CD4-positive, alpha-beta T cell (primary cell): ENCODE measurements at regions not wholly inside any gene's neighbourhood (a gene's known extent, or its start where the extent isn't known, plus 50 kb on each side); places are given as distances from the start of the nearest gene placed in this dataset.
"Not testable (repeated sequence)": the region's sequence is repeated elsewhere in the genome, so short reads cannot be mapped to it uniquely, and the experiment has no call there.

Experiments used
- ATAC-seq: fragments of 200-7000 bp; cut with Tn5 transposase; one replicate; pipeline ENCODE4 v1.10.0; 2022; ENCODE audit warnings: mild to moderate bottlenecking; ENCODE audit not compliant: poor library complexity
- CTCF ChIA-PET: fragments of 350-600 bp; sonication (Branson Sonifier 250); formaldehyde crosslinking; loops from one replicate; lab custom pipeline; 2021; ENCODE audit warnings: antibody characterized with exemption, inconsistent platforms; lab: Charles Lee
- POLR2A ChIA-PET: fragments of 350-600 bp; sonication (Branson Sonifier 250); formaldehyde crosslinking; loops from one replicate; lab custom pipeline; 2021; ENCODE audit warnings: antibody characterized with exemption, inconsistent platforms; lab: Charles Lee
- DNase-seq, 14 experiments: peaks; one replicate each; pipeline ENCODE4 v3.0.0-alpha.2; 2013 to 2020; ENCODE audit warnings: mixed read lengths in 2 of 14
- H3K27ac ChIP-seq, 2 donors: one replicate each; pipeline versions ENCODE4 v1.5.1 to v1.7.0; 2013; ENCODE audit warnings: low read length in 2 of 2, low read depth in 1 of 2, mild to moderate bottlenecking in 1 of 2
- H3K27me3 ChIP-seq, 2 experiments: 1 replicate in 1 of 2; 2 replicates in 1 of 2; pipeline versions ENCODE4 v1.6.1 to v1.7.0; 2013; ENCODE audit warnings: low read length in 2 of 2, control low read depth in 1 of 2, mild to moderate bottlenecking in 1 of 2, moderate library complexity in 1 of 2; ENCODE audit not compliant: insufficient read depth in 2 of 2, control insufficient read depth in 1 of 2
- H3K36me3 ChIP-seq: one replicate; pipeline ENCODE4 v1.6.1; 2013; ENCODE audit warnings: low read length, control low read depth; ENCODE audit not compliant: insufficient read depth
- H3K4me1 ChIP-seq: one replicate; pipeline ENCODE4 v1.6.1; 2013; ENCODE audit warnings: low read length, control low read depth; ENCODE audit not compliant: insufficient read depth
- H3K4me3 ChIP-seq: one replicate; pipeline ENCODE4 v1.5.1; 2013; ENCODE audit warnings: mild to moderate bottlenecking, low read length, moderate library complexity
- H3K9me3 ChIP-seq, 2 experiments: 1 replicate in 1 of 2; 2 replicates in 1 of 2; pipeline versions ENCODE4 v1.6.1 to v1.7.0; 2013; ENCODE audit warnings: low read length in 2 of 2, mild to moderate bottlenecking in 2 of 2, control low read depth in 1 of 2, moderate library complexity in 1 of 2; ENCODE audit not compliant: control insufficient read depth in 1 of 2, insufficient read depth in 1 of 2
- H3K27ac Mint-ChIP-seq: one replicate; pipeline ENCODE4 v1.8.0; 2020; ENCODE audit warnings: mixed read lengths
- H3K27me3 Mint-ChIP-seq: one replicate; pipeline ENCODE4 v1.8.0; 2021; ENCODE audit warnings: mixed read lengths
- H3K36me3 Mint-ChIP-seq: one replicate; pipeline ENCODE4 v1.8.0; 2021; ENCODE audit warnings: low read depth, mixed read lengths
- H3K4me1 Mint-ChIP-seq: one replicate; pipeline ENCODE4 v1.8.0; 2021; ENCODE audit warnings: low read depth, mixed read lengths
- H3K4me3 Mint-ChIP-seq: one replicate; pipeline ENCODE4 v1.8.0; 2020; ENCODE audit warnings: mild to moderate bottlenecking, mixed read lengths
- H3K9me3 Mint-ChIP-seq: one replicate; pipeline ENCODE4 v1.8.0; 2020; ENCODE audit warnings: mixed read lengths
- intact Hi-C, 2 experiments: fragments of 100-400 bp; cut with DNase I in 1 of 2; cut with micrococcal nuclease in 1 of 2; formaldehyde crosslinking; loops; one replicate each; pipeline versions ENCODE4 v1.15.1 to v1.9.0; 2023 to 2025; cut with DNase I, micrococcal nuclease
- TF ChIP-seq, protein P1 (sequence below): fragments of 200-600 bp; IDR thresholded peaks from one replicate; pipeline ENCODE4 v1.8.0; 2022; ENCODE audit warnings: antibody characterized with exemption, mild to moderate bottlenecking

GRCh38 chr5:162816816-162817215 lies 620.6 kb upstream of the CCNG1 start:
- TF ChIP-seq, protein P1, sequence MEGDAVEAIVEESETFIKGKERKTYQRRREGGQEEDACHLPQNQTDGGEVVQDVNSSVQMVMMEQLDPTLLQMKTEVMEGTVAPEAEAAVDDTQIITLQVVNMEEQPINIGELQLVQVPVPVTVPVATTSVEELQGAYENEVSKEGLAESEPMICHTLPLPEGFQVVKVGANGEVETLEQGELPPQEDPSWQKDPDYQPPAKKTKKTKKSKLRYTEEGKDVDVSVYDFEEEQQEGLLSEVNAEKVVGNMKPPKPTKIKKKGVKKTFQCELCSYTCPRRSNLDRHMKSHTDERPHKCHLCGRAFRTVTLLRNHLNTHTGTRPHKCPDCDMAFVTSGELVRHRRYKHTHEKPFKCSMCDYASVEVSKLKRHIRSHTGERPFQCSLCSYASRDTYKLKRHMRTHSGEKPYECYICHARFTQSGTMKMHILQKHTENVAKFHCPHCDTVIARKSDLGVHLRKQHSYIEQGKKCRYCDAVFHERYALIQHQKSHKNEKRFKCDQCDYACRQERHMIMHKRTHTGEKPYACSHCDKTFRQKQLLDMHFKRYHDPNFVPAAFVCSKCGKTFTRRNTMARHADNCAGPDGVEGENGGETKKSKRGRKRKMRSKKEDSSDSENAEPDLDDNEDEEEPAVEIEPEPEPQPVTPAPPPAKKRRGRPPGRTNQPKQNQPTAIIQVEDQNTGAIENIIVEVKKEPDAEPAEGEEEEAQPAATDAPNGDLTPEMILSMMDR = no peak
- no peak for DNase-seq
- Mint-ChIP-seq H3K27ac (no peak overlapping the region), H3K4me1 (no peaks in the 10 kb centered on the region), H3K27me3 (no peaks in the 10 kb centered on the region), H3K36me3 (no peaks in the 10 kb centered on the region), H3K9me3 (peaks cover 5% of the 10 kb centered on the region), H3K4me3 (no peak overlapping the region)
- POLR2A ChIA-PET = no interaction called here
- ATAC-seq = no peak
- H3K36me3 ChIP-seq = no peaks in the 10 kb centered on the region
- H3K27ac ChIP-seq = no peak overlapping the region
- no peaks in the 10 kb centered on the region for H3K27me3 ChIP-seq
- no peak overlapping the region for H3K4me3 ChIP-seq
- CTCF ChIA-PET = no interaction called here
- intact Hi-C loops = no loop called here
- peaks cover 4 to 5% of the 10 kb centered on the region in 2 experiments for H3K9me3 ChIP-seq
- no peaks in the 10 kb centered on the region for H3K4me1 ChIP-seq

- TF ChIP-seq, protein P1 = no peak
- ChIA-PET CTCF (no interaction called here), POLR2A (no interaction called here)
- H3K27me3 ChIP-seq = no peaks in the 10 kb centered on the region
- H3K36me3 ChIP-seq = no peaks in the 10 kb centered on the region
- intact Hi-C loops = no loop called here
- H3K4me3 Mint-ChIP-seq = no peak overlapping the region
- no peaks in the 10 kb centered on the region for H3K4me1 ChIP-seq
- H3K27ac Mint-ChIP-seq = no peak overlapping the region
- no peak overlapping the region for H3K4me3 ChIP-seq
- no peak for DNase-seq
- H3K9me3 Mint-ChIP-seq = peaks cover 2% of the 10 kb centered on the region
- H3K9me3 ChIP-seq = peaks cover 3 to 5% of the 10 kb centered on the region in 2 experiments
- no peak overlapping the region for H3K27ac ChIP-seq
- no peaks in the 10 kb centered on the region for H3K36me3 Mint-ChIP-seq
- ATAC-seq = no peak
- no peaks in the 10 kb centered on the region for H3K4me1 Mint-ChIP-seq
- no peaks in the 10 kb centered on the region for H3K27me3 Mint-ChIP-seq
These were observed 620.0 kb upstream of the CCNG1 start for GRCh38 chr5:162817364-162817763.

- H3K4me1 Mint-ChIP-seq, H3K4me1 ChIP-seq, POLR2A ChIA-PET, H3K36me3 Mint-ChIP-seq, H3K27me3 Mint-ChIP-seq, H3K27me3 ChIP-seq, H3K4me3 ChIP-seq, H3K27ac Mint-ChIP-seq, ATAC-seq, H3K4me3 Mint-ChIP-seq, H3K9me3 Mint-ChIP-seq, CTCF ChIA-PET, DNase-seq, H3K9me3 ChIP-seq, H3K27ac ChIP-seq, H3K36me3 ChIP-seq, intact Hi-C loops: not testable (repeated sequence)
These were observed 615.7 kb upstream of the CCNG1 start for GRCh38 chr5:162821664-162822063.

- intact Hi-C loops = no loop called here
- peaks cover 10% of the 10 kb centered on the region for H3K9me3 Mint-ChIP-seq
- no peak overlapping the region for H3K27ac ChIP-seq
- H3K36me3 Mint-ChIP-seq = no peaks in the 10 kb centered on the region
- H3K4me3 ChIP-seq = no peak overlapping the region
- DNase-seq (no peak), ATAC-seq (no peak)
- no peaks in the 10 kb centered on the region for H3K36me3 ChIP-seq
- ChIA-PET POLR2A (no interaction called here), CTCF (no interaction called here)
- H3K9me3 ChIP-seq = peaks cover under 1 to 7% of the 10 kb centered on the region in 2 experiments
- TF ChIP-seq, protein P1 = no peak
- H3K4me3 Mint-ChIP-seq = no peak overlapping the region
- H3K27ac Mint-ChIP-seq = no peak overlapping the region
- H3K27me3 ChIP-seq = no peaks in the 10 kb centered on the region
- H3K4me1 Mint-ChIP-seq = no peaks in the 10 kb centered on the region
- H3K27me3 Mint-ChIP-seq = no peaks in the 10 kb centered on the region
- no peaks in the 10 kb centered on the region for H3K4me1 ChIP-seq
These were observed 613.0 kb upstream of the CCNG1 start for GRCh38 chr5:162824360-162824759.
